ENCODE measurements at regions not wholly inside any gene's neighbourhood (a gene's known extent, or its start where the extent isn't known, plus 50 kb on each side); places are given as distances from the start of the nearest gene placed in this dataset.

- no peaks in the 10 kb centered on the region for H3K36me3 ChIP-seq
- H3K4me3 Mint-ChIP-seq: no peak overlapping the region
- no peak overlapping the region for H3K4me3 ChIP-seq
- no peaks in the 10 kb centered on the region for H3K27me3 ChIP-seq
- TF ChIP-seq, protein P1, sequence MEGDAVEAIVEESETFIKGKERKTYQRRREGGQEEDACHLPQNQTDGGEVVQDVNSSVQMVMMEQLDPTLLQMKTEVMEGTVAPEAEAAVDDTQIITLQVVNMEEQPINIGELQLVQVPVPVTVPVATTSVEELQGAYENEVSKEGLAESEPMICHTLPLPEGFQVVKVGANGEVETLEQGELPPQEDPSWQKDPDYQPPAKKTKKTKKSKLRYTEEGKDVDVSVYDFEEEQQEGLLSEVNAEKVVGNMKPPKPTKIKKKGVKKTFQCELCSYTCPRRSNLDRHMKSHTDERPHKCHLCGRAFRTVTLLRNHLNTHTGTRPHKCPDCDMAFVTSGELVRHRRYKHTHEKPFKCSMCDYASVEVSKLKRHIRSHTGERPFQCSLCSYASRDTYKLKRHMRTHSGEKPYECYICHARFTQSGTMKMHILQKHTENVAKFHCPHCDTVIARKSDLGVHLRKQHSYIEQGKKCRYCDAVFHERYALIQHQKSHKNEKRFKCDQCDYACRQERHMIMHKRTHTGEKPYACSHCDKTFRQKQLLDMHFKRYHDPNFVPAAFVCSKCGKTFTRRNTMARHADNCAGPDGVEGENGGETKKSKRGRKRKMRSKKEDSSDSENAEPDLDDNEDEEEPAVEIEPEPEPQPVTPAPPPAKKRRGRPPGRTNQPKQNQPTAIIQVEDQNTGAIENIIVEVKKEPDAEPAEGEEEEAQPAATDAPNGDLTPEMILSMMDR (IDR thresholded peaks at IDR 0.05): no peak
- TF ChIP-seq EZH2phosphoT487 (IDR thresholded peaks at IDR 0.05): no peak
- no peak for TF ChIP-seq EZH2 (IDR thresholded peaks at IDR 0.05)
- H3K9me3 Mint-ChIP-seq: no peaks in the 10 kb centered on the region
- H3K27ac ChIP-seq: no peak overlapping the region
- peaks cover 4% of the 10 kb centered on the region for H3K4me1 ChIP-seq
- no peak overlapping the region for H3K27ac Mint-ChIP-seq
- H3K36me3 Mint-ChIP-seq: no peaks in the 10 kb centered on the region
- no peak for DNase-seq (ENCODE audit: low spot score)
- H3F3A ChIP-seq (ENCODE audit: low read depth): no peaks in the 10 kb centered on the region
- H3K9me3 ChIP-seq (ENCODE audit: low read depth): no peaks in the 10 kb centered on the region
- H2AFZ ChIP-seq (replicated peaks): no peak overlapping the region
- H4K20me1 ChIP-seq (ENCODE audit: low read depth): no peaks in the 10 kb centered on the region
- no peaks in the 10 kb centered on the region for H3K79me2 ChIP-seq (ENCODE audit: low read depth)
- H3K27me3 Mint-ChIP-seq (ENCODE audit: insufficient read depth, low read depth): peaks cover 3% of the 10 kb centered on the region
- no peak overlapping the region for H3K4me2 ChIP-seq
- no peaks in the 10 kb centered on the region for H3K4me1 Mint-ChIP-seq
- H3K9ac ChIP-seq: no peak overlapping the region
Measured at GRCh38 chr12:89033062-89033461, 319.2 kb downstream of the DUSP6 start.

GRCh38 chr12:89029961-89030360 lies 322.3 kb downstream of the DUSP6 start:
- Histone ChIP-seq H3K4me1 (no peaks in the 10 kb centered on the region), H3K9ac (no peak overlapping the region), H3K9me3 (ENCODE audit: low read depth) (no peaks in the 10 kb centered on the region), H3K27me3 (no peaks in the 10 kb centered on the region), H3K4me2 (no peak overlapping the region), H3K36me3 (no peaks in the 10 kb centered on the region), H4K20me1 (ENCODE audit: low read depth) (no peaks in the 10 kb centered on the region), H3K4me3 (no peak overlapping the region), H3K27ac (no peak overlapping the region), H2AFZ (replicated peaks) (no peak overlapping the region), H3K79me2 (ENCODE audit: low read depth) (no peaks in the 10 kb centered on the region), H3F3A (ENCODE audit: low read depth) (no peaks in the 10 kb centered on the region)
- no peaks in the 10 kb centered on the region for H3K36me3 Mint-ChIP-seq
- no peak overlapping the region for H3K27ac Mint-ChIP-seq
- no peak for TF ChIP-seq EZH2phosphoT487 (IDR thresholded peaks at IDR 0.05)
- TF ChIP-seq EZH2 (IDR thresholded peaks at IDR 0.05): no peak
- TF ChIP-seq, protein P1 (IDR thresholded peaks at IDR 0.05): no peak
- H3K27me3 Mint-ChIP-seq (ENCODE audit: insufficient read depth, low read depth): peaks cover 3% of the 10 kb centered on the region
- no peaks in the 10 kb centered on the region for H3K9me3 Mint-ChIP-seq
- H3K4me1 Mint-ChIP-seq: no peaks in the 10 kb centered on the region
- DNase-seq (ENCODE audit: low spot score): no peak
- no peak overlapping the region for H3K4me3 Mint-ChIP-seq

DNA sequence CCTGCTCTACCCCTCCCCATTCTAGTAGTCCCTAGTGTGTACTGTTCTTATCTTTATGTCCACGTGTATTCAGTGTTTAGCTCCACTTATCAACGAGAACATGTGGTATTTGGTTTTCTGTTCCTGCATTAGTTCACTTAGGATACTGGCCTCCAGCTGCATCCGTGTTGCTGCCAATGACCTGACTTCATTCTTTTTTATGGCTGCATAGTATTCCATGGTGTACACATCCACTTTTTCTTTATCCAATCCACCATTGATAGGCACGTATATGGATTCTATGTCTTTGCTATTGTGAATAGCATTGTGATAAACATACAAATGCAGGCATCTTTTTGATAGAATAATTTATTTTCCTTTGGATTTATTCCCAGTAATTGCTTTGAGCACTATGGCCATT lies 327.7 kb downstream of the DUSP6 start:
- no peak for DNase-seq (ENCODE audit: low spot score)
- Mint-ChIP-seq H3K4me1 (no peaks in the 10 kb centered on the region), H3K9me3 (no peaks in the 10 kb centered on the region), H3K36me3 (no peaks in the 10 kb centered on the region), H3K27ac (no peak overlapping the region), H3K4me3 (no peak overlapping the region), H3K27me3 (ENCODE audit: insufficient read depth, low read depth) (no peaks in the 10 kb centered on the region)
- H3K9me3 ChIP-seq (ENCODE audit: low read depth): no peaks in the 10 kb centered on the region
- H3K79me2 ChIP-seq (ENCODE audit: low read depth): no peaks in the 10 kb centered on the region
- H3K9ac ChIP-seq: no peak overlapping the region
- no peak overlapping the region for H3K27ac ChIP-seq
- H3K4me2 ChIP-seq: no peak overlapping the region
- H3K4me3 ChIP-seq: no peak overlapping the region
- H3K36me3 ChIP-seq: no peaks in the 10 kb centered on the region
- no peaks in the 10 kb centered on the region for H3K4me1 ChIP-seq
- no peak overlapping the region for H2AFZ ChIP-seq (replicated peaks)
- TF ChIP-seq EZH2phosphoT487 (IDR thresholded peaks at IDR 0.05): no peak
- TF ChIP-seq, protein P1 (IDR thresholded peaks at IDR 0.05): no peak
- H3F3A ChIP-seq (ENCODE audit: low read depth): no peaks in the 10 kb centered on the region
- H4K20me1 ChIP-seq (ENCODE audit: low read depth): no peaks in the 10 kb centered on the region
- no peaks in the 10 kb centered on the region for H3K27me3 ChIP-seq

DNA sequence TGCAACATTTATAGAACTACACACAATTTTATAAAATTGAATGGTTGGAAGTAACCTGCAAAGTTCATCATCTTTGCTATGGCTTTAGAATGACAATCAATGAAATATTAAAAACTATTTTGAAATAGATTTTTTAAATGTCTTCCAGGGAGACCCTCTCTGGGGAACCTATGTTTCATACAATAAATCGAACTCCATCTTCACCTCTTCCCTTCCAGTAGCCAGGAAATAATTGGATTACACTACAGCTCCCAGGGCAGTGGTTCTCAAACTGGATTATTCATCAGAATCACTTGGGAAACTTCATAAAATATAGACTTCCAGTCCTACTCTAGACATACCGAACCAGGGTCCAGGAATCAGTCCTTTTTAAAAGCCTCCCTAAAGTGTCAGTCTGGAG lies 328.4 kb downstream of the DUSP6 start:
- Histone ChIP-seq H3K4me2 (no peak overlapping the region), H3K4me3 (no peak overlapping the region), H3K27me3 (peaks cover 6% of the 10 kb centered on the region), H2AFZ (replicated peaks) (no peak overlapping the region), H4K20me1 (ENCODE audit: low read depth) (no peaks in the 10 kb centered on the region), H3K9me3 (ENCODE audit: low read depth) (no peaks in the 10 kb centered on the region), H3K36me3 (no peaks in the 10 kb centered on the region), H3K27ac (no peak overlapping the region), H3F3A (ENCODE audit: low read depth) (no peaks in the 10 kb centered on the region), H3K79me2 (ENCODE audit: low read depth) (no peaks in the 10 kb centered on the region), H3K9ac (no peak overlapping the region), H3K4me1 (no peaks in the 10 kb centered on the region)
- no peaks in the 10 kb centered on the region for H3K36me3 Mint-ChIP-seq
- no peaks in the 10 kb centered on the region for H3K27me3 Mint-ChIP-seq (ENCODE audit: insufficient read depth, low read depth)
- DNase-seq (ENCODE audit: low spot score): no peak
- no peaks in the 10 kb centered on the region for H3K9me3 Mint-ChIP-seq
- H3K4me1 Mint-ChIP-seq: no peaks in the 10 kb centered on the region
- H3K27ac Mint-ChIP-seq: no peak overlapping the region
- TF ChIP-seq, protein P1 (IDR thresholded peaks at IDR 0.05): no peak
- TF ChIP-seq EZH2phosphoT487 (IDR thresholded peaks at IDR 0.05) (no peak), EZH2 (IDR thresholded peaks at IDR 0.05) (no peak)
- no peak overlapping the region for H3K4me3 Mint-ChIP-seq
